ENCODE measurements at regions not wholly inside any gene's neighbourhood (a gene's known extent, or its start where the extent isn't known, plus 50 kb on each side); places are given as distances from the start of the nearest gene placed in this dataset.

DNA sequence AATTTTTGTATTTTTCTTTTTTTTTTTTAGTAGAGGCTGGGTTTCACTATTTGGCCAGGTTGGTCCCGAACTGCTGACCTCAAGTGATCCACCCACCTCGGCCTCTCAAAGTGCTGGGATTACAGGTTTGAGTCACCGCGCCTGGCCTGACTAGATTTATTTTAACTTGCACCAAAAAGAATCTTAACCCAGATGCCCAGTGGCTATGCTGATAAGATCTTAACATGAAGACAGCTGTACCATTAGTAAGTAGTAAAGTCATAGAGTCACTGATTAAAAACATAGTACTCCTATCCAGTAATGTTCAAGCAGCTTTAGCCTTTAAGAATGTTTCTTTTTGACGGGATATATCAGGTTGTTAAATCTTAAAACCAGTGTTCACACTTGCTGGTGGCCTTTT is 1061.8 kb upstream of the FLRT2 start:
- Histone ChIP-seq H2BK15ac (ENCODE audit: low read depth, poor library complexity, severe bottlenecking) (no peak overlapping the region), H2AFZ (ENCODE audit: low read depth, low read length) (no peak overlapping the region), H3K36me3 (ENCODE audit: control insufficient read depth in 1 of 2, insufficient read depth in 2 of 2, low read depth in 1 of 2, low read length in 2 of 2) (no peaks in the 10 kb centered on the region), H3K14ac (ENCODE audit: low read length in 2 of 2) (no peak overlapping the region), H3K4me3 (ENCODE audit: insufficient read depth in 1 of 2, low read depth in 1 of 2, low read length in 2 of 2) (no peak overlapping the region), H3K27me3 (ENCODE audit: control insufficient read depth in 1 of 2, insufficient read depth in 1 of 2, low read length in 2 of 2) (no peaks in the 10 kb centered on the region), H3K9ac (ENCODE audit: low read length) (no peak overlapping the region), H3K4me2 (ENCODE audit: low read length, poor library complexity, severe bottlenecking) (no peak overlapping the region), H4K8ac (ENCODE audit: low read length) (no peak overlapping the region), H3K18ac (ENCODE audit: low read depth in 1 of 2, low read length in 2 of 2) (no peak overlapping the region), H2BK5ac (ENCODE audit: low read depth, low read length, poor library complexity, severe bottlenecking) (no peak overlapping the region), H2AK5ac (ENCODE audit: low read length, severe bottlenecking) (no peak overlapping the region), H3K27ac (ENCODE audit: low read length, poor library complexity, severe bottlenecking) (no peak overlapping the region), H2BK12ac (ENCODE audit: low read length in 2 of 2) (no peak overlapping the region), H3K79me1 (replicated peaks; ENCODE audit: low read length, poor library complexity, severe bottlenecking) (no peaks in the 10 kb centered on the region), H3K4me1 (ENCODE audit: control insufficient read depth, insufficient read depth, low read depth, low read length) (no peaks in the 10 kb centered on the region), H4K91ac (ENCODE audit: low read length) (no peak overlapping the region), H3K23ac (ENCODE audit: low read length in 2 of 2) (no peak overlapping the region), H3K4ac (ENCODE audit: low read depth in 1 of 2, low read length in 2 of 2) (no peak overlapping the region), H3K9me3 (ENCODE audit: control insufficient read depth, low read length) (no peaks in the 10 kb centered on the region), H2BK120ac (ENCODE audit: low read depth, low read length) (no peak overlapping the region)
- no peak for DNase-seq
- WGBS: 97% methylated on average over 3 of the region's 5 CpGs

DNA sequence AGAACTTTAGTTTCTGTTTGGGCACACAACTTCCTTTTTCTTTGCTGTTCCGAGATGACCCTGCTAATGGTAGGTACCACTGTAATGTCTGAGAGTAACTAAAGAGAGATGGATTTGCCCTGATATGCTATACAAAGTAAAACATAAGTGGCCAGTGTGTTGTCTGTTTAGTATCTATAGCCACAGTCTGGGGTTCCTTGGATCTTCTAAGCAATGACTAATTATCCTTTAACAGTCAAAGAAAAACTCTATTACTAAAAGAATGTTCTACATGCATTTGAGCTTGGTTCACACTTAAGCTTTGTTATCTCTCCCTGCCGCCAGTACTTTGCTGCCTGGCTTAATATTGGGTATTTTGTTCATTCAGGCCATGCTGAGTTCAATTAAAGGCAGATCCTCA is 1051.9 kb upstream of the FLRT2 start:
- Histone ChIP-seq H3K4ac (ENCODE audit: low read depth in 1 of 2, low read length in 2 of 2) (no peak overlapping the region), H3K4me1 (ENCODE audit: control insufficient read depth, insufficient read depth, low read depth, low read length) (no peaks in the 10 kb centered on the region), H3K79me1 (replicated peaks; ENCODE audit: low read length, poor library complexity, severe bottlenecking) (no peaks in the 10 kb centered on the region), H3K4me2 (ENCODE audit: low read length, poor library complexity, severe bottlenecking) (no peak overlapping the region), H3K14ac (ENCODE audit: low read length in 2 of 2) (no peak overlapping the region), H2AFZ (ENCODE audit: low read depth, low read length) (no peak overlapping the region), H2BK15ac (ENCODE audit: low read depth, poor library complexity, severe bottlenecking) (no peak overlapping the region), H4K8ac (ENCODE audit: low read length) (no peak overlapping the region), H3K27ac (ENCODE audit: low read length, poor library complexity, severe bottlenecking) (no peak overlapping the region), H2BK5ac (ENCODE audit: low read depth, low read length, poor library complexity, severe bottlenecking) (no peak overlapping the region), H3K18ac (ENCODE audit: low read depth in 1 of 2, low read length in 2 of 2) (no peak overlapping the region), H2BK120ac (ENCODE audit: low read depth, low read length) (no peak overlapping the region), H4K91ac (ENCODE audit: low read length) (no peak overlapping the region), H3K9me3 (ENCODE audit: control insufficient read depth, low read length) (no peaks in the 10 kb centered on the region), H2BK12ac (ENCODE audit: low read length in 2 of 2) (no peak overlapping the region), H2AK5ac (ENCODE audit: low read length, severe bottlenecking) (no peak overlapping the region), H3K27me3 (ENCODE audit: control insufficient read depth in 1 of 2, insufficient read depth in 1 of 2, low read length in 2 of 2) (no peaks in the 10 kb centered on the region), H3K9ac (ENCODE audit: low read length) (no peak overlapping the region), H3K23ac (ENCODE audit: low read length in 2 of 2) (no peak overlapping the region), H3K36me3 (ENCODE audit: control insufficient read depth in 1 of 2, insufficient read depth in 2 of 2, low read depth in 1 of 2, low read length in 2 of 2) (no peaks in the 10 kb centered on the region), H3K4me3 (ENCODE audit: insufficient read depth in 1 of 2, low read depth in 1 of 2, low read length in 2 of 2) (no peak overlapping the region)
- WGBS: 55% methylated on average over 1 of the region's 2 CpGs
- DNase-seq: peak; percentile 51

- WGBS: 90% methylated on average over 2 of the region's 5 CpGs
These were observed 1047.5 kb upstream of the FLRT2 start for GRCh38 chr14:84482256-84483071.

DNA sequence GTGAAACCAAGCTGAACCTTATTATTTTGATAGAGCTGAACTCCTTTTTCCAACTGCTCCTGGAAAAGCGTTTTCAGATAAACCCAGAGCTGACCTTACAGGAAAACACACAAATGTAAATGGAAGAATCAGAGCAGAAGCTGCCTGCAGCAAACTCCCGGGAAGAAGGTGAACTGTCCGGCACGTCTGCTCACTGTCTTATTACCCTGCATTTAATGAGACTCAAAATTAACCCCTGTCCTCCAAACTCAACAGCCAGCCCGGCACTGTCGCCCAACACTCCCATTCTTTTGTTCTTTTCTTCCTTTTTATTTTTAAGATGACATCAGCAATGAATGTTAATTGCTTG is 1046.9 kb upstream of the FLRT2 start:
- peak overlapping the region; percentile 71 for H3K27ac ChIP-seq (ENCODE audit: low read length, poor library complexity, severe bottlenecking)
- H3K4me3 ChIP-seq (ENCODE audit: insufficient read depth in 1 of 2, low read depth in 1 of 2, low read length in 2 of 2): no peak overlapping the region
- H3K4ac ChIP-seq (ENCODE audit: low read depth in 1 of 2, low read length in 2 of 2): no peak overlapping the region
- no peaks in the 10 kb centered on the region for H3K79me1 ChIP-seq (replicated peaks; ENCODE audit: low read length, poor library complexity, severe bottlenecking)
- H3K4me2 ChIP-seq (ENCODE audit: low read length, poor library complexity, severe bottlenecking): no peak overlapping the region
- no peaks in the 10 kb centered on the region for H3K27me3 ChIP-seq (ENCODE audit: control insufficient read depth in 1 of 2, insufficient read depth in 1 of 2, low read length in 2 of 2)
- H3K9me3 ChIP-seq (ENCODE audit: control insufficient read depth, low read length): no peaks in the 10 kb centered on the region
- H3K4me1 ChIP-seq (ENCODE audit: control insufficient read depth, insufficient read depth, low read depth, low read length): peaks cover 1% of the 10 kb centered on the region
- WGBS: 35% methylated on average over 5 of the region's 6 CpGs
- no peak overlapping the region for H4K91ac ChIP-seq (ENCODE audit: low read length)
- H2BK15ac ChIP-seq (ENCODE audit: low read depth, poor library complexity, severe bottlenecking): no peak overlapping the region
- no peak overlapping the region for H2AFZ ChIP-seq (ENCODE audit: low read depth, low read length)
- no peak overlapping the region for H2AK5ac ChIP-seq (ENCODE audit: low read length, severe bottlenecking)
- no peak overlapping the region for H2BK12ac ChIP-seq (ENCODE audit: low read length in 2 of 2)
- no peak for DNase-seq
- H2BK120ac ChIP-seq (ENCODE audit: low read depth, low read length): no peak overlapping the region
- no peak overlapping the region for H3K14ac ChIP-seq (ENCODE audit: low read length in 2 of 2)
- no peaks in the 10 kb centered on the region for H3K36me3 ChIP-seq (ENCODE audit: control insufficient read depth in 1 of 2, insufficient read depth in 2 of 2, low read depth in 1 of 2, low read length in 2 of 2)
- no peak overlapping the region for H4K8ac ChIP-seq (ENCODE audit: low read length)
- no peak overlapping the region for H2BK5ac ChIP-seq (ENCODE audit: low read depth, low read length, poor library complexity, severe bottlenecking)
- H3K23ac ChIP-seq (ENCODE audit: low read length in 2 of 2): no peak overlapping the region
- no peak overlapping the region for H3K9ac ChIP-seq (ENCODE audit: low read length)
- no peak overlapping the region for H3K18ac ChIP-seq (ENCODE audit: low read depth in 1 of 2, low read length in 2 of 2)

More at GRCh38 chr14:84482256-84483071, 1047.5 kb upstream of the FLRT2 start:
- H2AK5ac ChIP-seq (ENCODE audit: low read length, severe bottlenecking): no peak overlapping the region
- no peak overlapping the region for H4K91ac ChIP-seq (ENCODE audit: low read length)
- no peak overlapping the region for H2AFZ ChIP-seq (ENCODE audit: low read depth, low read length)
- no peak overlapping the region for H3K18ac ChIP-seq (ENCODE audit: low read depth in 1 of 2, low read length in 2 of 2)
- H3K36me3 ChIP-seq (ENCODE audit: control insufficient read depth in 1 of 2, insufficient read depth in 2 of 2, low read depth in 1 of 2, low read length in 2 of 2): no peaks in the 10 kb centered on the region
- no peak overlapping the region for H3K23ac ChIP-seq (ENCODE audit: low read length in 2 of 2)
- H2BK120ac ChIP-seq (ENCODE audit: low read depth, low read length): no peak overlapping the region
- no peak overlapping the region for H3K14ac ChIP-seq (ENCODE audit: low read length in 2 of 2)
- no peak overlapping the region for H4K8ac ChIP-seq (ENCODE audit: low read length)
- no peak overlapping the region for H2BK5ac ChIP-seq (ENCODE audit: low read depth, low read length, poor library complexity, severe bottlenecking)
- H2BK12ac ChIP-seq (ENCODE audit: low read length in 2 of 2): no peak overlapping the region
- no peak overlapping the region for H3K9ac ChIP-seq (ENCODE audit: low read length)
- H3K4ac ChIP-seq (ENCODE audit: low read depth in 1 of 2, low read length in 2 of 2): no peak overlapping the region
- DNase-seq: peak; percentile 33
- no peaks in the 10 kb centered on the region for H3K27me3 ChIP-seq (ENCODE audit: control insufficient read depth in 1 of 2, insufficient read depth in 1 of 2, low read length in 2 of 2)
- H3K9me3 ChIP-seq (ENCODE audit: control insufficient read depth, low read length): no peaks in the 10 kb centered on the region
- no peak overlapping the region for H3K4me3 ChIP-seq (ENCODE audit: insufficient read depth in 1 of 2, low read depth in 1 of 2, low read length in 2 of 2)
- no peaks in the 10 kb centered on the region for H3K79me1 ChIP-seq (replicated peaks; ENCODE audit: low read length, poor library complexity, severe bottlenecking)
- H2BK15ac ChIP-seq (ENCODE audit: low read depth, poor library complexity, severe bottlenecking): no peak overlapping the region
- peak overlapping the region; percentile 60 for H3K27ac ChIP-seq (ENCODE audit: low read length, poor library complexity, severe bottlenecking)
- peaks cover 1% of the 10 kb centered on the region for H3K4me1 ChIP-seq (ENCODE audit: control insufficient read depth, insufficient read depth, low read depth, low read length)
- H3K4me2 ChIP-seq (ENCODE audit: low read length, poor library complexity, severe bottlenecking): no peak overlapping the region
